Stimulated activated CD4-positive, alpha-beta T cell treated with anti-CD3 and anti-CD28 coated beads, Interleukin-2, amount 100 ng/mL, for 48 hours (primary cell): ENCODE measurements at regions not wholly inside any gene's neighbourhood (a gene's known extent, or its start where the extent isn't known, plus 50 kb on each side); places are given as distances from the start of the nearest gene placed in this dataset.
"Not testable (repeated sequence)": the region's sequence is repeated elsewhere in the genome, so short reads cannot be mapped to it uniquely, and the experiment has no call there.

Experiments
- DNase-seq, 2 donors: peaks; one replicate each; pipeline ENCODE4 v3.0.0-alpha.2; 2020

GRCh38 chrX:74063426-74064155, 211.1 kb upstream of the XIST start:
- DNase-seq, result no peak

GRCh38 chrX:74061879-74062278, 209.4 kb upstream of the XIST start:
- no peak for DNase-seq

DNA sequence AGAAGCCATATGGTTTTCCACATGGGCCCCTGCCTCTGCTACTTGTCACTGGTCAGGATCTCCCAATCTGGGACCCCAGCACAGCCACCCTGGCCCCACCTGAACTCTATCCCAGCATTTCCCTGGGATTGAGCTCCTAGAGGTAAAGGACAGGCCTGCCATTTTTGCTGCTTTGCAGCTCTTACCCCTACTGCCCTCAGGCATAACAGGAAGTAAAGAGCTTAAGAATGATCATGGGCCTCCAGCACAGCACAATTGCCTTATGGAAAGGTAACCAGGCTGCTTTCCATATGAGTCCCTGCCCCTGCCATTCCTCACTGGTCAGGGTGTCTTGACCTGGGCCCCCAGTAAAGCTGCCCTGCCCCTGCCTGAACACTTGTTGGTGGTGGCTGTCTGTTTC, 196.6 kb upstream of the XIST start:
- no peak for DNase-seq

DNA sequence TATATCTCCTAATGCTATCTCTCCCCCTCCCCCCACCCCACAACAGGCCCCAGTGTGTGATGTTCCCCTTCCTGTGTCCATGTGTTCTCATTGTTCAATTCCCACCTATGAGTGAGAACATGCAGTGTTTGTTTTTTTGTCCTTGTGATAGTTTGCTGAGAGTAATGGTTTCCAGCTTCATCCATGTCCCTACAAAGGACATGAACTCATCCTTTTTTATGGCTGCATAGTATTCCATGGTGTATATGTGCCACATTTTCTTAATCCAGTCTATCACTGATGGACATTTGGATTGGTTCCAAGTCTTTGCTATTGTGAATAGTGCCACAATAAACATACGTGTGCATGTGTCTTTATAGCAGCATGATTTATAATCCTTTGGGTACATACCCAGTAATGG, 181.6 kb upstream of the XIST start:
- not testable (repeated sequence) for DNase-seq

DNA sequence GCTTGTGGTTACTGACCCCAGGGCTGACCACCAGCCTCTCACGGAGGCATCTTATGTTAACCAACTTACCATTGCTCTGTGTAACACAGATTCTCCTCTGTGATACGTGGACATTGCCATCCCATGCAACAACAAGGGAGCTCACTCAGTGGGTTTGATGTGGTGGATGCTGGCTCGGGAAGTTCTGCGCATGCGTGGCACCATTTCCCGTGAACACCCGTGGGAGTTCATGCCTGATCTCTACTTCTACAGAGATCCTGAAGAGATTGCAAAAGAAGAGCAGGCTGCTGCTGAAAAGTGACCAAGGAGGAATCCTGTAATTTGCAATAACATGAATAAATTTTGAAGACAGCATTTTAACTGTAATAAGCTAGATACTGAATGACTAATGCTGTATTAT, 179.0 kb upstream of the XIST start:
- DNase-seq, result not testable (repeated sequence)

DNA sequence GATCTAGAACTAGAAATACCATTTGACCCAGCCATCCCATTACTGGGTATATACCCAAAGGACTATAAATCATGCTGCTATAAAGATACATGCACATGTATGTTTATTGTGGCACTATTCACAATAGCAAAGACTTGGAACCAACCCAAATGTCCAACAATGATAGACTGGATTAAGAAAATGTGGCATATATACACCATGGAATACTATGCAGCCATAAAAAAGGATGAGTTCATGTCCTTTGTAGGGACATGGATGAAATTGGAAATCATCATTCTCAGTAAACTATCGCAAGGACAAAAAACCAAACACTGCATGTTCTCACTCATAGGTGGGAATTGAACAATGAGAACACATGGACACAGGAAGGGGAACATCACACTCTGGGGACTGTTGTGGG, 178.3 kb upstream of the XIST start:
- DNase-seq, result not testable (repeated sequence)

DNA sequence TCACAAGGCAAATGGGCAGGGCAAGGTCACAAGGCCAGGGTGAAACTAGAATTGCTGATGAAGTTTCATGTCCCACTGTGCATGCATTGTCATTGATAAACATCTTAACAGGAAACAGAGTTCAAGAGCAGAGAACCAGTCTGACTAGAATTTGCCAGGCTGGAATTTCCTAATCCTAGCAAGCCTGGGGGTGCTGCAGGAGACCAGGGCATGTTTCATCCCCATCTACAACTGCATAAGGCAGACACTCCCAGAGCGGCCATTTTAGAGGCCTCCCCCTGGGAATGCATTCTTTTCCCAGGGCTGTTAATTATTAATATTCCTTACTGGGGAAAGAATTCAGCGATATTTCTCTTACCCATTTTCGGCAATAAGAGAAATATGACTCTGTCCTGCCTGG, 172.6 kb upstream of the XIST start:
- not testable (repeated sequence) for DNase-seq

GRCh38 chrX:74023203-74023602, 170.7 kb upstream of the XIST start:
- DNase-seq, result no peak

DNA sequence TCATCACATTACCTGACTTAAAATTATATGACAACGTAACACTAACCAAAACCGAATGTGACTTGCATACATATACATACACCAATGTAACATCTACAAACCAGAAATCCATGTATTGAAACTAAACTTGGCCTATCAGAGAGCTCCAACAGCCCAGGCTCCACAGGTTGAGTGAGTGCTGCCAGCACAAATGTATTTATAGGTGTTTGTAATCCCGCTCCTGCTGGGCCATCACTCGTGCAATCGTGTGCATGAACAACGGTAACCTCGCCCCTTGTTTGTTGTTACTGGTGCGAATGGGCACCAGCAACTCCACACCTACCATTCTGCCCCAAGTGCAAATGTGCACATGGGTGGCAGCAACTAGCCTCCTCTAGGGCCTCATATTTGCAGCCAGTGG, 165.7 kb upstream of the XIST start:
- DNase-seq, result no peak

GRCh38 chrX:74015379-74016019, 163.0 kb upstream of the XIST start:
- peak; percentile 36 to 66 for DNase-seq

DNA sequence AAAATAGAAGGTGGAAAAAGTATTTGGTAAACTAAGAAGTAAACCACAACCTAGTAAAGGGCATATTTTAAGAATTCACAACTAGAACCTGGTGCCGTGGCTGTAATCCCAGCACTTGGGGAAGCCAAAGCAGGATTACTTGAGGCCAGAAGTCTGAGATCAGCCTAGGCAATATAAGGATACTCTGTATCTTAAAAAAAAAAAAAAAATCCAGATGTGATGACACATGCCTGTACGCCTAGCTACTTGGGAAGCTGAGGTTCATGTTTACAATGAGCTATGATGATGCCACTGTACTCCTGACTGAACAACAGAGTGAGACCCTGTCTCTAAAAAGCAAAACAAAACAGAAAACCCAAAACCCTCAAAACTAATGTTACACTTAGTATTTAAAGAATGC, 156.5 kb upstream of the XIST start:
- DNase-seq, result no peak

DNA sequence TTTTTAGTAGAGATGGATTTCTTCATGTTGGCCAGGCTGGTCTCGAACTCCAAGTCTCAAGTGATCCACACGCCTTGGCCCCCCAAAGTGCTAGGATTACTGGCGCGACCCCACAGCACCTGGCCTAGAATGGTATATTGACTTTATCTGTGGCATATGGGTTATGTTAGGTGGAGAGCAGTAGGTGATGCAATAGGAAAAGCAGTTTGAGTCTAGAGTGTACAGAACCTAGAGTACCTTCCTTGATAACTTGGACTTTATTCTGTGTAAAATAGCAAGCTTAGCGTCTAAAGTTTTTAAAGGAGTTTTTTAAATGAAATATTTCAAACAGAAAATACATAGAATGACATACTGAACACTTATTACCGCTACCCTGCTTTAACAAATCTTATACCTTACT, 139.5 kb upstream of the XIST start:
- no peak for DNase-seq

- DNase-seq, result no peak
These were observed 134.7 kb upstream of the XIST start for GRCh38 chrX:73987166-73987565.

GRCh38 chrX:73979551-73980131, 127.1 kb upstream of the XIST start:
- DNase-seq, result no peak

GRCh38 chrX:73977542-73978169, 125.1 kb upstream of the XIST start:
- DNase-seq, result no peak

DNA sequence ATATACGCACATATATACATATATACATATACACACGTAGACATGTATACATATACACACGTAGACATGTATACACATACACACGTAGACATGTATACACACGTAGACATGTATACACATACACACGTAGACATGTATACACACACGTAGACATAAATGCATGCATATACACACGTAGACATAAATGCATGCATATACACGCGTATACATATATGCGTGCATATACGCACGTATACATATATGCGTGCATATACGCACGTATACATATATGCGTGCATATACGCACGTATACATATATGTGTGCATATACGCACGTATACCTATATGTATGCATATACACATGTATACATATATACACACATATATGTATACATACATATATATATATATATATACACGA, 114.9 kb upstream of the XIST start:
- DNase-seq, result not testable (repeated sequence)

GRCh38 chrX:73965833-73966232, 113.3 kb upstream of the XIST start:
- DNase-seq, result no peak

GRCh38 chrX:73964579-73964978, 112.1 kb upstream of the XIST start:
- no peak for DNase-seq

GRCh38 chrX:73963682-73964081, 111.2 kb upstream of the XIST start:
- DNase-seq, result no peak

DNA sequence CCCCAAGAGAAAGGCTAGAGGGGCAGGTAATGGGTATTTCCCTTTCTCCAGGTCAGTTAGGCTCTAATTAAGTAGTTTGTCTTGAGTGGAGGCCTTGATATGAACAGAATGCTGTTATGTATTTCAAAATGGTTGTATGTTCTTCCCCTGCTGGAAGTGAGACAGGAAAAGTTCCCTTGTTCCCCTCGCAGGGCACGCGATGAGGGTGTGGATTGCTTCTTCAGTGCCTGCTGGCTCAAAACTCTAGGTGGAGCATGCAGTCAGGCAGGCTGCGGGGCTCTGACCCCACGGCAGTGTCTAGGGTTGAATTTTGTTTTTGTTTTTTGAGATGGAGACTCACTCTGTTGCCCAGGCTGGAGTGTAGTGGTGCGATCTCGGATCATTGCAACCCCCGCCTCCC, 110.4 kb upstream of the XIST start:
- no peak for DNase-seq

DNA sequence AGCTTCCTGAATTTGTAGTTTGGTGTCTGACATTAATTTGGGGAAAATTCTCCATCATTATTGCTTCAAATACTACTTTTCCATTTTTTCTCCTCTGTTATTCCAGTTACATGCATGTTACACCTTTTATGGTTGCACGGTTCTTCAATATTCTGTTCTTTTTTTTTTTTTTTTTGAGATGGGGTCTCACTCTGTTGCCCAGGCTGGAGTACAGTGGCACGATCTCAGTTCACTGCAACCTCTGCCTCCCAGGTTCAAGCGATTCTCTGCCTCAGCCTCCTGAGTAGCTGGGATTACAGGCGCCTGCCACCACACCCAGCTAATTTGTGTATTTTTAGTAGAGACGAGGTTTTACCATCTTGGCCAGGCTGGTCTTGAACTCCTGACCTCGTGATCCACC, 109.4 kb upstream of the XIST start:
- not testable (repeated sequence) for DNase-seq

GRCh38 chrX:73944563-73944908, 92.0 kb upstream of the XIST start:
- DNase-seq, result no peak

GRCh38 chrX:73943693-73944562, 91.4 kb upstream of the XIST start:
- DNase-seq, result peak; percentile 73 to 89
